ENCODE measurements at regions not wholly inside any gene's neighbourhood (a gene's known extent, or its start where the extent isn't known, plus 50 kb on each side); places are given as distances from the start of the nearest gene placed in this dataset.

DNA sequence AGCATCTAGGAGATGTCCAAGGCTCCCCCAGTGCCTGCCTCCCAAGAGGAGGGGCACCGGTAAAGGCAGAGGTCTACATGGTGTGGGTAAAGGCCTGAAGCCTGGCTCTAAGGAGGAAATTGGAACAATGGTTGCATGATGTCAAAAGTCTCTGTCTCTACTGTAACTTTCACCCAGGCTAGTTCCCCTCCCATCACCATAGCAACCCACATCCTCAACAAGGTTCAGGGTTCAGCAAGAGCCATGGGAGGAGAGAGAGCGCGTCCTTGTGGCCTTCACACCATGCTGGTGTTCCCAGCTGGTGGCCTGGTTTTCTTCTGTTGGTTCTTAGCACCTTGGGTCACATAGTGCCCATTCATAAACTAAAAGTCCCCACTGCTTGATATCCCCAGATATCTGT, 196.7 kb upstream of the CDH5 start:
- Histone ChIP-seq H3K27ac (ENCODE audit: low read depth, low read length, poor library complexity, severe bottlenecking) (no peak overlapping the region), H3K4me2 (ENCODE audit: low read length) (no peak overlapping the region), H3K36me3 (ENCODE audit: insufficient read depth, low read length) (no peaks in the 10 kb centered on the region), H3K9me3 (ENCODE audit: low read length) (no peaks in the 10 kb centered on the region), H3K9me2 (ENCODE audit: insufficient read depth, low read length) (no peaks in the 10 kb centered on the region), H4K20me1 (ENCODE audit: insufficient read depth, low read length) (no peaks in the 10 kb centered on the region), H3K79me2 (ENCODE audit: insufficient read depth, low read depth, low read length) (no peaks in the 10 kb centered on the region), H3K4me3 (ENCODE audit: low read depth, low read length, poor library complexity, severe bottlenecking) (no peak overlapping the region), H2AFZ (ENCODE audit: low read length) (no peak overlapping the region), H3K4me1 (ENCODE audit: insufficient read depth, low read length, poor library complexity, severe bottlenecking) (no peaks in the 10 kb centered on the region)
- intact Hi-C loops (cut with micrococcal nuclease; ENCODE audit: unreplicated experiment), result no loop called here
- no peak for TF ChIP-seq EZH2phosphoT487 (IDR thresholded peaks at IDR 0.05; ENCODE audit: borderline replicate concordance, low read depth, low read length)
- TF ChIP-seq, protein P1, sequence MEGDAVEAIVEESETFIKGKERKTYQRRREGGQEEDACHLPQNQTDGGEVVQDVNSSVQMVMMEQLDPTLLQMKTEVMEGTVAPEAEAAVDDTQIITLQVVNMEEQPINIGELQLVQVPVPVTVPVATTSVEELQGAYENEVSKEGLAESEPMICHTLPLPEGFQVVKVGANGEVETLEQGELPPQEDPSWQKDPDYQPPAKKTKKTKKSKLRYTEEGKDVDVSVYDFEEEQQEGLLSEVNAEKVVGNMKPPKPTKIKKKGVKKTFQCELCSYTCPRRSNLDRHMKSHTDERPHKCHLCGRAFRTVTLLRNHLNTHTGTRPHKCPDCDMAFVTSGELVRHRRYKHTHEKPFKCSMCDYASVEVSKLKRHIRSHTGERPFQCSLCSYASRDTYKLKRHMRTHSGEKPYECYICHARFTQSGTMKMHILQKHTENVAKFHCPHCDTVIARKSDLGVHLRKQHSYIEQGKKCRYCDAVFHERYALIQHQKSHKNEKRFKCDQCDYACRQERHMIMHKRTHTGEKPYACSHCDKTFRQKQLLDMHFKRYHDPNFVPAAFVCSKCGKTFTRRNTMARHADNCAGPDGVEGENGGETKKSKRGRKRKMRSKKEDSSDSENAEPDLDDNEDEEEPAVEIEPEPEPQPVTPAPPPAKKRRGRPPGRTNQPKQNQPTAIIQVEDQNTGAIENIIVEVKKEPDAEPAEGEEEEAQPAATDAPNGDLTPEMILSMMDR (conservative IDR thresholded peaks at IDR 0.05; ENCODE audit: low read length), result no peak
- no TSS peak for BruUV-seq (replicated peaks)
- ChIA-PET CTCF (ENCODE audit: unreplicated experiment) (no interaction called here), POLR2A (interaction anchor here (0.6 kb wide), 1 partner anchor 44 kb away, joined by 3 read pairs; no protein-coding TSS in a partner anchor)
- DNase-seq (ENCODE audit: low spot score), result no peak

DNA sequence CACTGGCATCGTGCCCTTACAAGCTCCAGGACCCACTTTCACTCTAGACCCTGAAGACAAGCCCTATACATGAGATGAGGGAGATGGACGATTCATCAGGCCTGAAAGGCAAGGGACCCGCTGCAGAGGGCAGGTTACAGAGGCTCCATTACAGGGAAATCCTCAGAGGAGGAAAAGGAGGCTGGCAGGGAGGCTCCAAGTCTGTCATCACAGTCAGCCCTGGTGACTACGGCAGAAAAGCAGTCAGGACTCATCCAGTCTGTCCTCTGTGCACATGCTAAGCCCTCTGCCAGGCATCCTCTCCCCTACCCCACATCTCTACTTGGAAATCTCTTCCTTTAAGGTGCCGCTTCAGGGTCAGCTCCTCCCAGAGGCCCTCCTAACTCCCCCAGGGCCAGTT, 197.7 kb upstream of the CDH5 start:
- ChIA-PET CTCF (ENCODE audit: unreplicated experiment) (no interaction called here), POLR2A (interaction anchor here (0.6 kb wide), 1 partner anchor 60 kb away, joined by 3 read pairs; no protein-coding TSS in a partner anchor)
- Histone ChIP-seq H3K9me3 (ENCODE audit: low read length) (no peaks in the 10 kb centered on the region), H3K4me2 (ENCODE audit: low read length) (no peak overlapping the region), H3K9me2 (ENCODE audit: insufficient read depth, low read length) (no peaks in the 10 kb centered on the region), H4K20me1 (ENCODE audit: insufficient read depth, low read length) (no peaks in the 10 kb centered on the region), H3K36me3 (ENCODE audit: insufficient read depth, low read length) (no peaks in the 10 kb centered on the region), H3K4me3 (ENCODE audit: low read depth, low read length, poor library complexity, severe bottlenecking) (no peak overlapping the region), H2AFZ (ENCODE audit: low read length) (no peak overlapping the region), H3K4me1 (ENCODE audit: insufficient read depth, low read length, poor library complexity, severe bottlenecking) (no peaks in the 10 kb centered on the region), H3K79me2 (ENCODE audit: insufficient read depth, low read depth, low read length) (no peaks in the 10 kb centered on the region), H3K27ac (ENCODE audit: low read depth, low read length, poor library complexity, severe bottlenecking) (no peak overlapping the region)
- no peak for DNase-seq (ENCODE audit: low spot score)
- no peak for TF ChIP-seq EZH2phosphoT487 (IDR thresholded peaks at IDR 0.05; ENCODE audit: borderline replicate concordance, low read depth, low read length)
- TF ChIP-seq, protein P1 (conservative IDR thresholded peaks at IDR 0.05; ENCODE audit: low read length), result no peak
- no TSS peak for BruUV-seq (replicated peaks)
- intact Hi-C loops (cut with micrococcal nuclease; ENCODE audit: unreplicated experiment), result no loop called here

DNA sequence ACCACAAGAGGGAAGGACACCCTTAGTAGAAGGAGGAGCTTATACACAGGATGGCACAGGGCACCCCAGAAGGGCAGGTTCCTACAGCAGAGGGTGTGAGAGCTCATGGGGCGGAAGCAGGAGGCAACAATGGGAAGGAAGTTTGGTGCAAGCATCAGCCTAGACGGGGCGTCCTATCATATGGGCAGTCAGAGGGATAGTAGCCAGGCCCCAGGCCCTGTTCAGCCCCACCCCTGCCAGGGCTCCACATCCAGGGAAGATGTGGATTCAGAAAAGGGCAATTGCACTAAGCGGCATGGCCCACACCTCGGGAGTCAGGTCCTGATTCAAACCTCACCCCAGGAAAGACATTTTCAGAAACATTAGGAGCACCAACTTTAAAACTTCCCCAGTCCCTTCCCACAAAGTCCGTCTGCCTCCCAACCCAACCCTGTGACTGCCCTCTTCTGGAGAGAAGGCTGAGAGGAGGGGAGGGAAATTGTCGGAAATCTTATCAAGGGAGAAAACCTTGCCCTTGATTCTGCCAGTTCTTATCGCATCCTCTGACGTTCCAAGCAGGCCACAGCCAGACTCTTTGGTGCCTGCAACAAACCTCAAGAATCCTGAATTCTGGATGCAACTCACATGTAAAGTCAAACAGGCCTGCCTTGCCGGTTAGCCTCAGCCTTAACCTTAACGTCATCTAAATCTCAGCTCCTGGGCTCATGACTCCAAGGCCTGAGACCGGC, 198.8 kb upstream of the CDH5 start:
- no peak overlapping the region for H3K27ac ChIP-seq (ENCODE audit: low read depth, low read length, poor library complexity, severe bottlenecking)
- DNase-seq (ENCODE audit: low spot score), result no peak
- POLR2A ChIA-PET, result no interaction called here
- no peaks in the 10 kb centered on the region for H3K79me2 ChIP-seq (ENCODE audit: insufficient read depth, low read depth, low read length)
- H3K4me2 ChIP-seq (ENCODE audit: low read length), result no peak overlapping the region
- BruUV-seq (replicated peaks), result no TSS peak
- H3K4me1 ChIP-seq (ENCODE audit: insufficient read depth, low read length, poor library complexity, severe bottlenecking), result no peaks in the 10 kb centered on the region
- H2AFZ ChIP-seq (ENCODE audit: low read length), result no peak overlapping the region
- no peaks in the 10 kb centered on the region for H3K36me3 ChIP-seq (ENCODE audit: insufficient read depth, low read length)
- TF ChIP-seq EZH2phosphoT487 (IDR thresholded peaks at IDR 0.05; ENCODE audit: borderline replicate concordance, low read depth, low read length), result no peak
- TF ChIP-seq, protein P1 (conservative IDR thresholded peaks at IDR 0.05; ENCODE audit: low read length), result no peak
- H3K4me3 ChIP-seq (ENCODE audit: low read depth, low read length, poor library complexity, severe bottlenecking), result no peak overlapping the region
- intact Hi-C loops (cut with micrococcal nuclease; ENCODE audit: unreplicated experiment), result no loop called here
- no peaks in the 10 kb centered on the region for H4K20me1 ChIP-seq (ENCODE audit: insufficient read depth, low read length)
- H3K9me3 ChIP-seq (ENCODE audit: low read length), result no peaks in the 10 kb centered on the region
- CTCF ChIA-PET (ENCODE audit: unreplicated experiment), result no interaction called here
- no peaks in the 10 kb centered on the region for H3K9me2 ChIP-seq (ENCODE audit: insufficient read depth, low read length)
